Keratinocyte (primary cell): ENCODE measurements at regions not wholly inside any gene's neighbourhood (a gene's known extent, or its start where the extent isn't known, plus 50 kb on each side); places are given as distances from the start of the nearest gene placed in this dataset.

Experiments used
- DNase-seq: peaks from one replicate; pipeline ENCODE4 v3.0.0-alpha.2; 2011; ENCODE audit warnings: low read depth, missing footprints, low spot score
- FAIRE-seq: peaks from 2 replicates; lab custom pipeline; 2011; peaks lifted over from hg19 to GRCh38; lab: Jason Lieb, UNC
- H2AFZ ChIP-seq: 2 replicates; pipeline ENCODE4 v1.6.0; 2012; ENCODE audit warnings: low read length, control low read depth, inconsistent platforms; ENCODE audit not compliant: control insufficient read depth
- H3K27ac ChIP-seq: 2 replicates; pipeline ENCODE4 v1.5.1; 2011; ENCODE audit warnings: low read length; ENCODE audit not compliant: control insufficient read depth, insufficient read depth
- H3K27me3 ChIP-seq: 3 replicates; pipeline ENCODE4 v1.6.0; 2011; ENCODE audit warnings: low read length; ENCODE audit not compliant: control insufficient read depth, insufficient read depth; ENCODE audit errors: extremely low read depth
- H3K36me3 ChIP-seq, 2 experiments: 2 replicates in 1 of 2; 3 replicates in 1 of 2; pipeline ENCODE4 v1.5.1; 2011; ENCODE audit warnings: low read length in 2 of 2, mild to moderate bottlenecking in 1 of 2; ENCODE audit not compliant: control insufficient read depth in 2 of 2, insufficient read depth in 2 of 2; ENCODE audit errors: extremely low read depth in 1 of 2
- H3K4me1 ChIP-seq: 3 replicates; pipeline ENCODE4 v1.5.1; 2011; ENCODE audit warnings: low read length; ENCODE audit not compliant: control insufficient read depth, insufficient read depth; ENCODE audit errors: extremely low read depth
- H3K4me2 ChIP-seq: 3 replicates; pipeline ENCODE4 v1.6.0; 2011; ENCODE audit warnings: low read depth, low read length; ENCODE audit not compliant: control insufficient read depth, insufficient read depth; ENCODE audit errors: extremely low read depth
- H3K4me3 ChIP-seq, 3 experiments: fragments of 200-600 bp in 1 of 3; sonication (generic) in 1 of 3; 2 replicates in 2 of 3; 3 replicates in 1 of 3; pipeline ENCODE4 v1.5.1; 2011 to 2016; ENCODE audit warnings: low read length in 3 of 3, mild to moderate bottlenecking in 3 of 3, control low read depth in 2 of 3, inconsistent platforms in 1 of 3, low read depth in 1 of 3, mixed read lengths in 1 of 3, mixed run types in 1 of 3, moderate library complexity in 1 of 3; ENCODE audit not compliant: control insufficient read depth in 2 of 3, insufficient read depth in 2 of 3; ENCODE audit errors: extremely low read depth in 1 of 3
- H3K79me2 ChIP-seq: 2 replicates; pipeline ENCODE4 v1.6.0; 2012; ENCODE audit warnings: low read length; ENCODE audit not compliant: control insufficient read depth, insufficient read depth
- H3K9ac ChIP-seq: 3 replicates; pipeline ENCODE4 v1.6.0; 2011; ENCODE audit warnings: low read length; ENCODE audit not compliant: control insufficient read depth, insufficient read depth; ENCODE audit errors: extremely low read depth
- H3K9me1 ChIP-seq: 3 replicates; pipeline ENCODE4 v1.6.0; 2011; ENCODE audit warnings: low read length; ENCODE audit not compliant: control insufficient read depth, insufficient read depth; ENCODE audit errors: extremely low read depth
- H3K9me3 ChIP-seq: 2 replicates; pipeline ENCODE4 v1.5.1; 2012; ENCODE audit warnings: low read depth, low read length; ENCODE audit not compliant: control insufficient read depth
- H4K20me1 ChIP-seq: 3 replicates; pipeline ENCODE4 v1.6.0; 2011; ENCODE audit warnings: low read length; ENCODE audit not compliant: control insufficient read depth, insufficient read depth; ENCODE audit errors: extremely low read depth
- EZH2 ChIP-seq: IDR thresholded peaks from one replicate; pipeline ENCODE4 v1.6.1; 2012; ENCODE audit warnings: inconsistent platforms, mild to moderate bottlenecking, low read length, moderate library complexity
- dilution Hi-C: fragments of 300-500 bp; cut with MboI; formaldehyde crosslinking; loops from one replicate; pipeline ENCODE4 v1.7.0; 2020; ENCODE audit warnings: low sequenced_read_pairs; ENCODE audit not compliant: extremely low pct_ligation_motif_present
- TF ChIP-seq, protein P1 (sequence below), 3 experiments: IDR thresholded peaks in 1 of 3; conservative IDR thresholded peaks in 1 of 3; optimal IDR thresholded peaks in 1 of 3; 2 replicates in 2 of 3; 3 replicates in 1 of 3; pipeline versions ENCODE3 to v1.5.1; 2011; ENCODE audit warnings: low read length in 3 of 3, mild to moderate bottlenecking in 3 of 3, moderate library complexity in 2 of 3, control low read depth in 1 of 3, inconsistent platforms in 1 of 3; ENCODE audit not compliant: insufficient read depth in 2 of 3; ENCODE audit errors: extremely low read depth in 1 of 3

GRCh38 chr10:78761311-78761781, 307.4 kb upstream of the ZMIZ1 start:
- DNase-seq (no peak), FAIRE-seq (no peak)
- no peaks in the 10 kb centered on the region for H3K9me3 ChIP-seq
- peaks cover 3% of the 10 kb centered on the region for H3K9me1 ChIP-seq
- peaks cover 12% of the 10 kb centered on the region for H3K4me1 ChIP-seq
- H3K79me2 ChIP-seq: no peaks in the 10 kb centered on the region
- H3K4me2 ChIP-seq: no peak overlapping the region
- no peaks in the 10 kb centered on the region for H3K36me3 ChIP-seq
- no peak overlapping the region for H3K4me3 ChIP-seq
- no peaks in the 10 kb centered on the region for H4K20me1 ChIP-seq
- peaks cover 13% of the 10 kb centered on the region for H3K27me3 ChIP-seq
- dilution Hi-C loops: no loop called here
- no peak overlapping the region for H3K27ac ChIP-seq
- TF ChIP-seq, protein P1, sequence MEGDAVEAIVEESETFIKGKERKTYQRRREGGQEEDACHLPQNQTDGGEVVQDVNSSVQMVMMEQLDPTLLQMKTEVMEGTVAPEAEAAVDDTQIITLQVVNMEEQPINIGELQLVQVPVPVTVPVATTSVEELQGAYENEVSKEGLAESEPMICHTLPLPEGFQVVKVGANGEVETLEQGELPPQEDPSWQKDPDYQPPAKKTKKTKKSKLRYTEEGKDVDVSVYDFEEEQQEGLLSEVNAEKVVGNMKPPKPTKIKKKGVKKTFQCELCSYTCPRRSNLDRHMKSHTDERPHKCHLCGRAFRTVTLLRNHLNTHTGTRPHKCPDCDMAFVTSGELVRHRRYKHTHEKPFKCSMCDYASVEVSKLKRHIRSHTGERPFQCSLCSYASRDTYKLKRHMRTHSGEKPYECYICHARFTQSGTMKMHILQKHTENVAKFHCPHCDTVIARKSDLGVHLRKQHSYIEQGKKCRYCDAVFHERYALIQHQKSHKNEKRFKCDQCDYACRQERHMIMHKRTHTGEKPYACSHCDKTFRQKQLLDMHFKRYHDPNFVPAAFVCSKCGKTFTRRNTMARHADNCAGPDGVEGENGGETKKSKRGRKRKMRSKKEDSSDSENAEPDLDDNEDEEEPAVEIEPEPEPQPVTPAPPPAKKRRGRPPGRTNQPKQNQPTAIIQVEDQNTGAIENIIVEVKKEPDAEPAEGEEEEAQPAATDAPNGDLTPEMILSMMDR (optimal IDR thresholded peaks at IDR 0.05 in 1 of 3, IDR thresholded peaks at IDR 0.05 in 1 of 3, conservative IDR thresholded peaks at IDR 0.05 in 1 of 3; ENCODE audit: extremely low read depth in 1 of 3, insufficient read depth in 2 of 3, low read length in 3 of 3): no peak
- no peak for TF ChIP-seq EZH2
- no peak overlapping the region for H3K9ac ChIP-seq
- H2AFZ ChIP-seq: no peak overlapping the region

DNA sequence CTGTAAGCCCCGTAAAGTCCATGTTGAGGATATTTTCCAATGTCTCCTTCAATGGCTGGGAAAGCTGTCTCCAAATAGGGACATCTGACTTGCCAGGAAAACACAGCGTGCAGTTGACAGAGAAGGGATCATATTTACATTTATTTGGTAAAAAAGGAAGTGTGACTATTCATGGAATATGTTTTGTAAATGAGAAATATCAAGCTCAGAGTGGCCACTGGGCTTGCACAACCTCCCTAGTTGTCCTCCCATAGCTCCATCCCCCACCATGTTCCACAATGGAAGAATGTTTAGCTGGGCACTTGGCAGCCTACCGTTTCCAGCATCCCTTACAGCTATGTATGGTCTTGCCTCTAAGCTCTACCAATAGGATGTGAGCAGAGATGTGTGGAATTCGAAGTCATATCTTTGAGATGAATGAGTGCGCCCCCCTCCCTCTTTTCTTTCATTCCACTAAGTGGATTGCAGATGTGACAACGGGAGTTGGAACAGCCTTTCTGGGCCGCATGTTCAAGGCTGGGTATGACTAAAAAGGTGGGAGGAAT, 306.6 kb upstream of the ZMIZ1 start:
- no peak overlapping the region for H3K9ac ChIP-seq
- H3K27me3 ChIP-seq: peaks cover 13% of the 10 kb centered on the region
- H3K27ac ChIP-seq: no peak overlapping the region
- no peak overlapping the region for H3K4me3 ChIP-seq
- peaks cover 3% of the 10 kb centered on the region for H3K4me1 ChIP-seq
- dilution Hi-C loops: no loop called here
- no peaks in the 10 kb centered on the region for H3K79me2 ChIP-seq
- no peak for FAIRE-seq
- H4K20me1 ChIP-seq: no peaks in the 10 kb centered on the region
- no peak overlapping the region for H3K4me2 ChIP-seq
- no peaks in the 10 kb centered on the region for H3K36me3 ChIP-seq
- H3K9me1 ChIP-seq: peaks cover 3% of the 10 kb centered on the region
- H3K9me3 ChIP-seq: no peaks in the 10 kb centered on the region
- DNase-seq: no peak
- TF ChIP-seq, protein P1 (optimal IDR thresholded peaks at IDR 0.05 in 1 of 3, IDR thresholded peaks at IDR 0.05 in 1 of 3, conservative IDR thresholded peaks at IDR 0.05 in 1 of 3; ENCODE audit: extremely low read depth in 1 of 3, insufficient read depth in 2 of 3, low read length in 3 of 3): no peak
- no peak for TF ChIP-seq EZH2
- H2AFZ ChIP-seq: no peak overlapping the region
